ENCODE measurements at regions not wholly inside any gene's neighbourhood (a gene's known extent, or its start where the extent isn't known, plus 50 kb on each side); places are given as distances from the start of the nearest gene placed in this dataset.

DNA sequence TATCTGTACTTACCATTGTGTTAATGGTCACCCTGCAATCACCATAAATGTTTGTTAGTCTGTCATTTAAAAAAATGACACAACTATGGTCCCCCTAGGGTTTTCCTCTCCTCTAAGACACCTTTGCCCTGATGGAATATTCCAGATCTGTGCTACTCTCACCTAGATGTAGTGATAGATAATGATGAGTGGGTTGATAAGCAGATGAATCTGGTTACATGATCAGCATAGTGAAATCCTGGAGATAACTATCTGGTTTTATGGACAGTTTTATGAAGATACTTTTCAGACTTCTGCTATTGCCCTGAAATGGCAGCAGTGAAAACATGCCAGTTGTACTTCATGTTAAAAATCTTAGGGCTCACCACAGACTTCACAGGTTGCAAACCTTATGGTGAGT is 152.4 kb downstream of the GATA3 start:
- no peak overlapping the region for H3K4me3 ChIP-seq (ENCODE audit: low read length)
- no peaks in the 10 kb centered on the region for H3K9me3 ChIP-seq (ENCODE audit: insufficient read depth, low read depth, low read length)
- H3K27ac ChIP-seq (ENCODE audit: low read length), result no peak overlapping the region
- H3K9ac ChIP-seq (ENCODE audit: low read depth, low read length), result no peak overlapping the region
- H3K27me3 ChIP-seq (ENCODE audit: insufficient read depth, low read length), result no peaks in the 10 kb centered on the region
- no peaks in the 10 kb centered on the region for H3K4me1 ChIP-seq (ENCODE audit: insufficient read depth, low read length)
- no peaks in the 10 kb centered on the region for H3K36me3 ChIP-seq (ENCODE audit: insufficient read depth, low read depth, low read length)

DNA sequence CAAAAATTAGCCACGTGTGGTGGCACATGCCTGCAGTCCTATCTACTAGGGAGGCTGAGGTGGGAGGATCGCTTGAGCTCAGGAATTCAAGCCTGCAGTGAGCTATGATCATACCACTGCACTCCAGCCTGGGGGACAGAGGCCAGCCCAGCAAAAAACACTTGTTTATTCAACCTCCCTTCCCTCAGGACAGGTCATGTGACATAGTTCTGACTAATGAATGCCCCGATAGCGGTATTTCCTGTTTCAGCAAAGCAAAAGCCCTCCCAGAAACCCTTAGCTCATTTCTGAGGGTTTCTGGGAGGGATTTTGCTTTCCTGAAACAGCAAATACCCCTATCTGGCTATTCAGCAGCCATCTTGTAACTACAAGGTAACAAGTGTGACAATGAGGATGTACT is 157.1 kb downstream of the GATA3 start:
- H3K36me3 ChIP-seq (ENCODE audit: insufficient read depth, low read depth, low read length), result no peaks in the 10 kb centered on the region
- no peak overlapping the region for H3K9ac ChIP-seq (ENCODE audit: low read depth, low read length)
- no peak overlapping the region for H3K27ac ChIP-seq (ENCODE audit: low read length)
- H3K9me3 ChIP-seq (ENCODE audit: insufficient read depth, low read depth, low read length), result no peaks in the 10 kb centered on the region
- H3K4me3 ChIP-seq (ENCODE audit: low read length), result no peak overlapping the region
- no peaks in the 10 kb centered on the region for H3K27me3 ChIP-seq (ENCODE audit: insufficient read depth, low read length)
- H3K4me1 ChIP-seq (ENCODE audit: insufficient read depth, low read length), result no peaks in the 10 kb centered on the region

DNA sequence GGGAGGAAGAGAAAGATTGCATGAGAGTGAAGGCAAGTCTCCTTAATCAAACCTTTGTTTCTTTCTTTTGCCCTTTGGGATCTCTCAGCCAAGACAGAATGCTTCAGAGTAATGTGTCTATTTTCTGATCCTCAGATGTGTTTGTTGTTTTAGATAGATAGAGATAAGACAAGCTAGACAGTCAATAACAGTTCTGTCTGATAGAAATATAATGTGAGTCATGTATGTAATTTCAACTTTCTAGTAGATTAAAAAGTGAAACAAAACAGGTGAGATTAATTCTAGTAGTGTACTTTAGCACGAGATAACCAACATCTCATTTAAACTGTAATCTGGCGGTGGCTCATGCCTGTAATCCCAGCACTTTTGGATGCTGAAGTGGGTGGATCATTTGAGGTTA is 159.2 kb downstream of the GATA3 start:
- no peak overlapping the region for H3K4me3 ChIP-seq (ENCODE audit: low read length)
- no peaks in the 10 kb centered on the region for H3K4me1 ChIP-seq (ENCODE audit: insufficient read depth, low read length)
- H3K36me3 ChIP-seq (ENCODE audit: insufficient read depth, low read depth, low read length), result no peaks in the 10 kb centered on the region
- no peak overlapping the region for H3K9ac ChIP-seq (ENCODE audit: low read depth, low read length)
- H3K27ac ChIP-seq (ENCODE audit: low read length), result no peak overlapping the region
- H3K9me3 ChIP-seq (ENCODE audit: insufficient read depth, low read depth, low read length), result no peaks in the 10 kb centered on the region
- H3K27me3 ChIP-seq (ENCODE audit: insufficient read depth, low read length), result no peaks in the 10 kb centered on the region

DNA sequence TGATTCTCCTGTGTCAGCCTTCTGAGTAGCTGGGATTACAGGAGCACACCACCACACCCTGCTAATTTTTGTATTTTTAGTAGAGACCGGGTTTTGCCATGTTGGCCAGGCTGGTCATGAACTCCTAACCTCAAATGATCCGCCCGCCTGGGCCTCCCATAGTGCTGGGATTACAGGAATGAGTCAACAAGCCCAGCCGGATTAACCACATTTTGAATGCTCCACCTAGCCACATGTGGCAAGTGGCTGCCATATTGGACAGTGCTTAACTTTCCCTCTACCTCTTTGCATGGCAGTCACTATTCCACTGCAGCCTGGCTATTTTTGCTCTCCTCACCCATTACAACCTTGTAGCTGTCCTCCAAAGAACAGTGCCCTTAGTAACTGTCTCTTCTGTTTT is 160.1 kb downstream of the GATA3 start:
- H3K4me3 ChIP-seq (ENCODE audit: low read length), result no peak overlapping the region
- no peaks in the 10 kb centered on the region for H3K36me3 ChIP-seq (ENCODE audit: insufficient read depth, low read depth, low read length)
- H3K27me3 ChIP-seq (ENCODE audit: insufficient read depth, low read length), result no peaks in the 10 kb centered on the region
- no peak overlapping the region for H3K27ac ChIP-seq (ENCODE audit: low read length)
- H3K4me1 ChIP-seq (ENCODE audit: insufficient read depth, low read length), result no peaks in the 10 kb centered on the region
- no peaks in the 10 kb centered on the region for H3K9me3 ChIP-seq (ENCODE audit: insufficient read depth, low read depth, low read length)
- no peak overlapping the region for H3K9ac ChIP-seq (ENCODE audit: low read depth, low read length)

DNA sequence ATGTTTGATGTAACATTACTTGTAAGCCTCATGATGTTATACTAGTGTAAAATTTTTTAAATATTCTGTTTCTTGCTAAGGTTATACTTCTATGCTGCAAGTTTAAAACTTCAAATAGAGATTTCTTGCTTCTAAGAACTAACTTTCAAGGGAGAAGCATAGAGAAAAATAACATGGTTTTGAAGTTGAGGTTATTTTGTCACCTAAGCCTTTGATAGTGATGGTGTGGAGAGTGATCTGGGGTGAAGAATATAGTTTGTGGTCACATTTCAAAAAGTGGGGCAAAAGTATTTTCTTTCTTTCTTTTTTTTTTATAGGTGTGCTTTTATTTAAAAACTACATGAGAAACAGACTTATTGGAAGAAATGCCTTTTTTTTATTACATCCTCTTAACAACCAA is 162.4 kb downstream of the GATA3 start:
- H3K4me3 ChIP-seq (ENCODE audit: low read length), result no peak overlapping the region
- no peak overlapping the region for H3K27ac ChIP-seq (ENCODE audit: low read length)
- H3K4me1 ChIP-seq (ENCODE audit: insufficient read depth, low read length), result no peaks in the 10 kb centered on the region
- H3K9me3 ChIP-seq (ENCODE audit: insufficient read depth, low read depth, low read length), result no peaks in the 10 kb centered on the region
- H3K9ac ChIP-seq (ENCODE audit: low read depth, low read length), result no peak overlapping the region
- no peaks in the 10 kb centered on the region for H3K27me3 ChIP-seq (ENCODE audit: insufficient read depth, low read length)
- H3K36me3 ChIP-seq (ENCODE audit: insufficient read depth, low read depth, low read length), result no peaks in the 10 kb centered on the region

DNA sequence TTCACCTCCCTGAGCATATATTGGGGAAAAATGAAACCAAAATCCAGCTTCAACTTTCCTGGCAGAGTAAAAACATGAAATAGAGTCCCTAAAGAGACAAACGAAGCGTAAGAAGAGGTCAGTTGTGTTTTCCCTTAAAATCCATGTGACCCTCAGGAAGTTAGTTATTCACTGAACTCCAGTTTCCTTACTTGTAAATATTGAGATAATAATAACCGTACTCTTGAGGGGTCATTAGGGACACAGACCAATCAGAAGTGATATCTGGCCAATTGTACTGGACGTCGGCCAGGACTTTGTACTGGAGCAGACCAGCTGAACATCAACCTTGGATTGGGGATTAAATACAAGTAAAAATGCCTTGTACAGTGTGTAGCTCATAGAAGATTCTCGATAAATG is 167.0 kb downstream of the GATA3 start:
- H3K9me3 ChIP-seq (ENCODE audit: insufficient read depth, low read depth, low read length), result no peaks in the 10 kb centered on the region
- H3K4me1 ChIP-seq (ENCODE audit: insufficient read depth, low read length), result no peaks in the 10 kb centered on the region
- H3K27ac ChIP-seq (ENCODE audit: low read length), result no peak overlapping the region
- no peaks in the 10 kb centered on the region for H3K36me3 ChIP-seq (ENCODE audit: insufficient read depth, low read depth, low read length)
- no peak overlapping the region for H3K4me3 ChIP-seq (ENCODE audit: low read length)
- no peak overlapping the region for H3K9ac ChIP-seq (ENCODE audit: low read depth, low read length)
- H3K27me3 ChIP-seq (ENCODE audit: insufficient read depth, low read length), result no peaks in the 10 kb centered on the region

DNA sequence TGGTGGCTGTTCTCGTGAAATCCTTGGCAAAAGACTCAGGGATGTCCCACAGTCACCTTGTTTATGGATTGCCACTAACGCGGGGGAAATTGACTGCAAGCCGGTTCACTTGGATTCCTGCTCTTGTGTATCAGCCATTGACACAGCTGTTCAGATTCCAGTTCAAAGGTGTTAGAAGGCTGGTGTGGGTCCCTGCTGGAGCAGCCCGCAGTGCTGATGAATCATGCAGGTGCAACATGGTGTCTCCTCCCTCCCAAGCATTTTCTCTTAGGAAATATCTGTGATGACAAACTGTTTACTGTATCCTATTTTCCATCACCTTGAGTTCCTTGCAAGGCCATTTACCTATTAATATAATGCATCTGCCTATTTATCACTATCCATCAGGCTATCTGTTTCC is 170.1 kb downstream of the GATA3 start:
- no peaks in the 10 kb centered on the region for H3K9me3 ChIP-seq (ENCODE audit: insufficient read depth, low read depth, low read length)
- no peaks in the 10 kb centered on the region for H3K27me3 ChIP-seq (ENCODE audit: insufficient read depth, low read length)
- H3K36me3 ChIP-seq (ENCODE audit: insufficient read depth, low read depth, low read length), result no peaks in the 10 kb centered on the region
- no peak overlapping the region for H3K4me3 ChIP-seq (ENCODE audit: low read length)
- no peaks in the 10 kb centered on the region for H3K4me1 ChIP-seq (ENCODE audit: insufficient read depth, low read length)
- no peak overlapping the region for H3K9ac ChIP-seq (ENCODE audit: low read depth, low read length)
- H3K27ac ChIP-seq (ENCODE audit: low read length), result no peak overlapping the region

DNA sequence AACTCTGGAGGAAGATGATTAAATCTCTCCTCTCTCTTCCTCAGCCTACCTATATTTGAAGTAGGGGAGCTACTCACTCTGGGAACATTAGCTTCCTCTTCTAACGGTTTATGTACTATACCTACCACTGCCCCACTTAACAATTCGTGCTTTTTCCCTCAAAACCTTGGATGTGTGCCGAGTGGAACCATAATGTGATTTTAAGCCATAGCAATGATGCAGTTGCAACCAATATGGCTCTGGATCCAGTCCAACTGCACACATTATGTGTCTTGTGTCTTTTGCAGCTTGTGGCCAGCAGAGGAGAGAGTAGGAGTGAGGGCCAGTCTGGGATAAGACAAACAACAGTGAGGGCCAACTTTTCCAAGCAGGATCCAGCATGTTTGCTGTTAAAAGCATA is 170.7 kb downstream of the GATA3 start:
- Histone ChIP-seq H3K36me3 (ENCODE audit: insufficient read depth, low read depth, low read length) (no peaks in the 10 kb centered on the region), H3K9me3 (ENCODE audit: insufficient read depth, low read depth, low read length) (no peaks in the 10 kb centered on the region), H3K9ac (ENCODE audit: low read depth, low read length) (no peak overlapping the region), H3K4me1 (ENCODE audit: insufficient read depth, low read length) (no peaks in the 10 kb centered on the region), H3K4me3 (ENCODE audit: low read length) (no peak overlapping the region), H3K27me3 (ENCODE audit: insufficient read depth, low read length) (no peaks in the 10 kb centered on the region), H3K27ac (ENCODE audit: low read length) (no peak overlapping the region)

DNA sequence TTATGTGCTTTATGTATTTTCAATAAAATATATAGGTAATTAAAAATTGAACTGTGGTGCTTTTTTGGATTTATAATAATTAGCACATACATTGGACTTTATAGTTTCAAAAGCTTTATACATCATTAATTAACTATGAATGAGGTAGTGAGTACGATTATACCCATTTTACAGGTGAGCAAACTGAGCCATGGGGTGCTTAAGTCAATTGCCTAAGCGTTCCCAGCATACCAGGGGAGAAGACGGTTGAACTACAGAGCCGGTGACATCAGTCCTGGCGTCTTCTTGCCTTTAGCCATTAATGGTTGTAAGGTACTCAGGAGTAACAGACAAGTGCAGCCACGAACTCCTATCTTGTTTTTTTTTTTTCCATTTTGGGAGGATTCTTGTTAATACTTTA is 172.8 kb downstream of the GATA3 start:
- Histone ChIP-seq H3K9me3 (ENCODE audit: insufficient read depth, low read depth, low read length) (no peaks in the 10 kb centered on the region), H3K27me3 (ENCODE audit: insufficient read depth, low read length) (no peaks in the 10 kb centered on the region), H3K27ac (ENCODE audit: low read length) (no peak overlapping the region), H3K36me3 (ENCODE audit: insufficient read depth, low read depth, low read length) (no peaks in the 10 kb centered on the region), H3K9ac (ENCODE audit: low read depth, low read length) (no peak overlapping the region), H3K4me1 (ENCODE audit: insufficient read depth, low read length) (no peaks in the 10 kb centered on the region), H3K4me3 (ENCODE audit: low read length) (no peak overlapping the region)

DNA sequence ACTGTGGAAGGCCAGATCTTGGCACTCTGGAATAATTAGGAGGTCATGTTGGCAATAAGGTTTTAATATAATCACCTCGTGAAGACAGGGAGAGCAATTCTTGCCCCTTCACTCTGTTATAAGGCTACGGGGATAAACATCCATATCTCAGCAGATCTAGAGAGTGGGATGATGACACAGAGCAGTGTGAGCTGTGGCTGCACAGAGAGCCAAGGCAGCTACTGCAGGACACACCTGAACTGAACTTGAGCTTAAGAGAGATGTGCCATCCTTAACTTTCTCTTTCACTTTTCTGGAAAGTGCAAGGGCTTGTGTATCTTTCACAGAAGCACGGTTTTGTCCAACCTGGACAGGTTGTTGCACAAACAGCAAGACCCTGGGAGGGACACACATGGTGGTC is 174.7 kb downstream of the GATA3 start:
- no peak overlapping the region for H3K4me3 ChIP-seq (ENCODE audit: low read length)

DNA sequence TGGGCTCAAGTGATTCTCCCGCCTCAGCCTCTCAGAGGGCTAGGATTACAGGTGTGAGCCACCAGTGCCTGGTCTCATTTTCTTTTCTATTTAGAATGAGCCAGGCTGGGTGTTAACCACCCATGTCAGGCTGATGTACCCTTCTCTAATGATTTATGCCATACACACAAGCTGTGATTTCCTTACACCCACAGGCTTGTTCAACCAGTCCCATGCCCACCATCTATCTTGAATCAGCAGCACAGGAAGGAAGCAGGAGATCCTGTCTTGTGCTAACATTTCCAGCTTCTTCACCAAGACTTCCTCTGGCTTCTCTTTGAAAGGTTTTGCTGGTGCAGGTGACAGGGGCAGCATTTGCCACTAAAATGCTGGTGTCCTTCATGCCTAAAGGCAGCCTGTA is 176.4 kb downstream of the GATA3 start:
- Histone ChIP-seq H3K27ac (ENCODE audit: low read length) (no peak overlapping the region), H3K4me3 (ENCODE audit: low read length) (no peak overlapping the region), H3K4me1 (ENCODE audit: insufficient read depth, low read length) (no peaks in the 10 kb centered on the region), H3K9me3 (ENCODE audit: insufficient read depth, low read depth, low read length) (no peaks in the 10 kb centered on the region), H3K27me3 (ENCODE audit: insufficient read depth, low read length) (no peaks in the 10 kb centered on the region), H3K9ac (ENCODE audit: low read depth, low read length) (no peak overlapping the region), H3K36me3 (ENCODE audit: insufficient read depth, low read depth, low read length) (no peaks in the 10 kb centered on the region)

More for the DNA sequence above, 174.7 kb downstream of the GATA3 start:
- Histone ChIP-seq H3K27ac (ENCODE audit: low read length) (no peak overlapping the region), H3K27me3 (ENCODE audit: insufficient read depth, low read length) (no peaks in the 10 kb centered on the region), H3K9me3 (ENCODE audit: insufficient read depth, low read depth, low read length) (no peaks in the 10 kb centered on the region), H3K36me3 (ENCODE audit: insufficient read depth, low read depth, low read length) (no peaks in the 10 kb centered on the region), H3K9ac (ENCODE audit: low read depth, low read length) (no peak overlapping the region), H3K4me1 (ENCODE audit: insufficient read depth, low read length) (no peaks in the 10 kb centered on the region)

DNA sequence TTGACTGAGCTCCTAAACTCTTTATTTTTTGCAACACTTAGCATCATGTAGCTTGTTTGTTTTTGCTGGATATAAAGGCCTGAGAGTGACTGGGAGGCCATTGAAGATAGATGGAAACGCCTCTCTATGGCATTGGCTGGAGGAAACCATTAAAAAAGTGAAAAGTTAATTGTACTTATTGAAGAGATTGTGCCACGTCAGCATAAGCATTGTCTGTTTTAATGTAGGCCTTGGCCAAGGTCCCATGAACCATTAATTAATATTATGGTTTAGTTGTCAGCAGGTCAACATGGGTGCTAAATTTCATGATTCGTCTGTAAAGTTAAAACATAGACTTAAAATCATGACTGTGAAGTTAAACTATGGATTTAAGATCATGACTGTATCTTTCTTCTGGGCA is 178.6 kb downstream of the GATA3 start:
- Histone ChIP-seq H3K36me3 (ENCODE audit: insufficient read depth, low read depth, low read length) (no peaks in the 10 kb centered on the region), H3K4me1 (ENCODE audit: insufficient read depth, low read length) (no peaks in the 10 kb centered on the region), H3K4me3 (ENCODE audit: low read length) (no peak overlapping the region), H3K9ac (ENCODE audit: low read depth, low read length) (no peak overlapping the region), H3K27ac (ENCODE audit: low read length) (no peak overlapping the region), H3K9me3 (ENCODE audit: insufficient read depth, low read depth, low read length) (no peaks in the 10 kb centered on the region), H3K27me3 (ENCODE audit: insufficient read depth, low read length) (no peaks in the 10 kb centered on the region)

DNA sequence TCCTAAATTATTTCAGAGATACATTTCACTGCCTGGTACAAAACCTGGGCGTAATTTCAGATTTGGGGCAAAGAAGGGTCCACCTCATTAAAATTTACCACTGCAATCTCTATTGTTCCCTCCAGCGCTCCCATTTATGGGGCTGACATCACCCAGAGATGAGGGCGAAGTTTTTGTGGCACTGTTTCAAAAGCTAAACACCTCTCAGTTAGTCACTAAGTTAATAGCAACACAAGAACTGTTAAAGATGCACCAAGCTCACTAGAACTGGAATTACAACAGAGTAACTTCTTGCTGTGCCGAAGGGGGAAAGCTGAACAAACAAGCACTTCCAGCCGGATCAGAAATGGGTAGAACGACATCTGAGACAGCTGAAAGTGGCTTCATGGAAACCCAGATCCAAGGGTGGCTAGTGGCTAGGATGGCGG is 179.4 kb downstream of the GATA3 start:
- Histone ChIP-seq H3K4me1 (ENCODE audit: insufficient read depth, low read length) (no peaks in the 10 kb centered on the region), H3K4me3 (ENCODE audit: low read length) (no peak overlapping the region), H3K9ac (ENCODE audit: low read depth, low read length) (no peak overlapping the region), H3K36me3 (ENCODE audit: insufficient read depth, low read depth, low read length) (no peaks in the 10 kb centered on the region), H3K9me3 (ENCODE audit: insufficient read depth, low read depth, low read length) (no peaks in the 10 kb centered on the region), H3K27ac (ENCODE audit: low read length) (no peak overlapping the region), H3K27me3 (ENCODE audit: insufficient read depth, low read length) (no peaks in the 10 kb centered on the region)
